NCI-H2171 treated with DMSO at 0.1 percent for 48 hours (cell line): ENCODE measurements at regions not wholly inside any gene's neighbourhood (a gene's known extent, or its start where the extent isn't known, plus 50 kb on each side); places are given as distances from the start of the nearest gene placed in this dataset.
"Not testable (repeated sequence)": the region's sequence is repeated elsewhere in the genome, so short reads cannot be mapped to it uniquely, and the experiment has no call there.

Experiments used
- DNase-seq: peaks from one replicate; lab custom pipeline; 2025; lab: John Stamatoyannopoulos, UW

- DNase-seq, result no peak
These were observed 69.1 kb upstream of the ADTRP start for GRCh38 chr6:11847515-11848345.

GRCh38 chr6:11847068-11847467 lies 68.5 kb upstream of the ADTRP start:
- not testable (repeated sequence) for DNase-seq

- no peak for DNase-seq
These were observed 67.3 kb upstream of the ADTRP start for GRCh38 chr6:11845664-11846577.

- not testable (repeated sequence) for DNase-seq
These were observed 64.2 kb upstream of the ADTRP start for GRCh38 chr6:11842795-11843194.

GRCh38 chr6:11835065-11835464 lies 56.5 kb upstream of the ADTRP start:
- no peak for DNase-seq

GRCh38 chr6:11833626-11834592 lies 55.3 kb upstream of the ADTRP start:
- DNase-seq, result no peak

- no peak for DNase-seq
These were observed 53.0 kb upstream of the ADTRP start for GRCh38 chr6:11831653-11832052.

- no peak for DNase-seq
These were observed 51.9 kb upstream of the ADTRP start for GRCh38 chr6:11830520-11830919.

- DNase-seq, result no peak
These were observed 51.5 kb upstream of the ADTRP start for GRCh38 chr6:11830105-11830504.

- DNase-seq, result no peak
These were observed 49.8 kb upstream of the ADTRP start for GRCh38 chr6:11828262-11828870.
